Fibroblast of skin of right biceps (primary cell): ENCODE measurements at regions not wholly inside any gene's neighbourhood (a gene's known extent, or its start where the extent isn't known, plus 50 kb on each side); places are given as distances from the start of the nearest gene placed in this dataset.
"Not testable (repeated sequence)": the region's sequence is repeated elsewhere in the genome, so short reads cannot be mapped to it uniquely, and the experiment has no call there.

Source experiments
- DNase-seq: peaks from one replicate; pipeline ENCODE4 v3.0.0-alpha.2; 2013

GRCh38 chr13:82477436-82477835, 1404.8 kb downstream of the SLITRK1 start:
- DNase-seq = no peak

DNA sequence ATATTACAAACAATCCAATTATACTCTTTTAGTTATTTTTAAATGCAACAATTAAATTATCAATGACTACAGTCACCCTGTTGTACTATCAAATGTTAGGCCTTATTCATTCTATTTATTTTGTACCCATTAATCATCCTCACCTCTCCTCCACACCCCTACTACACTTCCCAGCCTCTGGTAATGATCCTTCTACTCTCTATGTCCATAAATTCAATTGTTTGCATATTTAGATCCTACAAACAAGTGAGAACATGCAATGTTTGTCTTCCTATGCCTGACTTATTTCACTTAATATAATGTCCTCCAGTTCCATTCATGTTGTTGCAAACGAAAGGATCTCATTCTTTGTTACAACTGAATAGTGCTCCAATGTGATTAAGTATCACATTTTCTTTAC, 1414.6 kb downstream of the SLITRK1 start:
- no peak for DNase-seq

- not testable (repeated sequence) for DNase-seq
Measured at GRCh38 chr13:82459575-82459974, 1422.7 kb downstream of the SLITRK1 start.

- DNase-seq = no peak
Measured at GRCh38 chr13:82458169-82458568, 1424.1 kb downstream of the SLITRK1 start.

- not testable (repeated sequence) for DNase-seq
Measured at GRCh38 chr13:82457548-82457947, 1424.7 kb downstream of the SLITRK1 start.

DNA sequence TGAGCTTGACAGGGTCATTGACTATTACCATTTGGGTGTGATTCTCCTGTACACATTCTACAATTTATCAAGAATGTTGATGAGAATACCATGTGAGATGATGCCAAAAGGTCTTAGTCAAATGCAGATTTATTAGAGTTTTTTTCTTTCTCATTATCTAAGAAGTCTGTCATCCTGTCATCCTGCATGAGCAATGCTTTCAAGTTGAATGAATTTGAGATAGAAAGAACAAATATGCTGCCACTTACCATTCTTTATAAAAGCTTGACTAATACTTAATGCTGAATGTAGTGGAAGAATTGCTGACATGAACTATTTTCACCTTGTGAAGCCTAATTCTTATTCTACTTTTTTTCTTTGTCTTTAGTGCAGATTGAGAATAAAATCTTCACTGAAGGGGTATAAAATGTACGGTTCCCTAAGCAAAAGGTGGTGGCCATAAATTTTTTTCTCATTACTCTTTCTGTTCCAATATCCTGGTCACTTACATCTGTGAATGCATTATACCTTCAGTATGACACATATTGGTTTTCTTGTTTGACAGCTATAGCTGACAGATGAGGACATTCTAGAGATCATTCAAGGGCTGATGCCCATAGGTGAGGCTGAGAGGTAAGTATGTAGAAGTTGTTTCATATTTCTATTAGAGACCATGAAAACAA, 1434.7 kb downstream of the SLITRK1 start:
- DNase-seq = no peak

DNA sequence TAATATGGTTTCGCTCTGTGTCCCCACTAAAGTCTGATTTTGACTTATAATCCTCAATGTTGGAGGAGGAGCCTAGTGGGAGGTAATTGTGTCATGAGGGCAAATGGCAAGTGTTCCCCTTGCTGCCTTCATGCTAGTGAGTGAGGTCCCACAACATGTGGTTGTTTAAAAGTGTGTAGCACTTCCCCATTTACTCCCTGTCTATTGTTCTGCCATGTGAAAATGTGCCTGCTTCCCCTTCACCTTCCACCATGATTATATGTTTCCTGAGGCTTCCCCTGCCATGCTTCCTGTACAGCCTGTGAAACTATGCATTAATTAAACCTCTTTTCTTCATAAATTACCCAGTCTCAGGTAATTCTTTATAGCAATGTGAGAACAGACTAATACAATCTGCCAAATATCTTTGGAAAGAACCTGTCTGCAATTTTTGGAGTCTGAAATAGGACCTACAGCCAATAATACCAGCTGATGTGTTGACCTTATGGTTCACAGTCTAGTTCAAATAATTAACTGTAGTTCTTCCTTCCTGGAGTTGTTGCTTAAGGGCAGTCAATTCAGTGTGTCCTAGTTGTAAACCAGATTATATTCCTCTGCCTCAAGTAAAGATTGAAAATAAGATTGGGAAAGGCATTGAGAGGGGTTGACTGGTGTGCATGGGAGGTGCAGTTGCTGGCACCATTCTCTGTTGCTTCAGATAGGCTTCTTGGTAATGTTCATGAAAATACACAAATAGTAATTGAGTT, 1442.9 kb downstream of the SLITRK1 start:
- DNase-seq = no peak

DNA sequence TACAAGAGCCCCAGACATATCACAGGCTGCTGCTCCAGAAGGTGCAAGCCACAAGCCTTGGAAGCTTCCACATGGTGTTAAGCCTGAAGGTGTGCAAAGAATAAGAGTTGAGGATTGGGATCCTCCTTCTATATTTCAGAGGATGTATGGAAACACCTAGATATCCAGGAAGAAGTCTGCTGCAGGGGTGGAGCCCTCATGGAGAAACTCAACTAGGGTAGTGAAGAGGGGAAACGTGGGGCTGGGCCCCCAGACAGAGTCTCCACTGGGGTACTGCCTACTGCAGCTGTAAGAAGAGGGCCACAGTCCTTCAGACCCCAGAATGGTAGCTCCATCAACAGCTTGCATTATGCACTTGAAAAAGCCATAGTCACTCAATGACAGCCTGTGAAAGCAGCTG, 1444.0 kb downstream of the SLITRK1 start:
- no peak for DNase-seq

GRCh38 chr13:82436099-82436585, 1446.1 kb downstream of the SLITRK1 start:
- DNase-seq = no peak

DNA sequence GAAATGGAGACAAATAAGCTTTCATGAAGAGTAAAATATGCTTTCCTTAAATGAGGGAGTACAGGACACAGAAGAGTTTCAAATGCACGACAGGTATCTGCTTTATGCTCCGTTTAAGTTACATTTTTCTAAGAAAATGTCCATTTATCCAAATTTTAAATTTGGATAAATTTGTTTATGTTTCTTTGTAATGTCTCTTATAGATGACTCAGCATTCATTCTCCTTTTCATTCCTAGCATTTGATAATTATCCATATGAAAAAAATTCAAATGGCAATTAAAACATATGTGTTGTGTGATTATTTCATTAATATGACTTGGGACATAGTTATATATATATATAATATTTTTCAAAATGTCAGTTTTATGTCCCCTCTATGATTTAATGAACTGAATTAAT, 1449.3 kb downstream of the SLITRK1 start:
- DNase-seq = no peak

GRCh38 chr13:82412749-82413148, 1469.5 kb downstream of the SLITRK1 start:
- no peak for DNase-seq

GRCh38 chr13:82407321-82407720, 1475.0 kb downstream of the SLITRK1 start:
- DNase-seq = no peak

- DNase-seq = no peak
Measured at GRCh38 chr13:82374719-82375118, 1507.6 kb downstream of the SLITRK1 start.

DNA sequence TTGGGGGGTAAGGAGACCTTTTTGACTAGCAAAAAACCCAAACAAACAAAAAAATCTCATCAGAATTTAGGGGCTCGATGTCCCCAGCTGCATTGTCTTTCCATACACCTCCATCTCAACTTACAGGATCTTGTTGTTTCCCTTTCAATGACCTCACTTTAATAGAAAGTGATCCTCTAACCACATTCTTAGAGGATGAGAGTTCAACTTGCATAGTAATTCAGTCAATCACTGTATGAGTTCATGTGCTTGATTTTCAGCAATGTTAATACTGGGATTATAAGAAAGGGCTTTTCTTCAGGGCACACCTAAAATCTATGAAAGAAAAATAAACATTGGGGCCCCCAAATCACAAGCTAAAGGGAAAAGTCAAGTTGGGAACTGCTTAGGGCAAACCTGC, 1512.0 kb downstream of the SLITRK1 start:
- peak; percentile 6 for DNase-seq

- DNase-seq = no peak
Measured at GRCh38 chr13:82364525-82364924, 1517.7 kb downstream of the SLITRK1 start.

GRCh38 chr13:82358284-82358683, 1524.0 kb downstream of the SLITRK1 start:
- DNase-seq = peak; percentile 7

GRCh38 chr13:82356667-82357410, 1525.4 kb downstream of the SLITRK1 start:
- no peak for DNase-seq

GRCh38 chr13:82344867-82345266, 1537.4 kb downstream of the SLITRK1 start:
- DNase-seq = no peak

DNA sequence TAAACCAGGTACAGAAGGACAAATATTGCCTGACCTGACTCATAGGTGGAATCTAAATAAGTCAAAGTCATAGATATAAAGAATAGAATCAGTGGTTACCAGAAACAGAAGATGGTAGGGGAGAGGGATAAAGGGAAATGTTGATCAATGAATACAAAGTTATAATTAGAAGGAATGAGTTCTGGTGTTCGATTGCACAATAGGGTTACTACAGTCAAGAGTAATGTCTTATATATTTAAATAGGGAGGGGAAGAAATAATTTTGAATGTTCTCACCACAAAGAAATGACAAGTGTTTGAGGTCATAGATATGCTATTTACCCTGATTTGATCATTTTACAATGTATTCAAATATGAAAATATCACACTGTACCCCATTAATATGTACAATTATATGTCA, 1541.2 kb downstream of the SLITRK1 start:
- no peak for DNase-seq

DNA sequence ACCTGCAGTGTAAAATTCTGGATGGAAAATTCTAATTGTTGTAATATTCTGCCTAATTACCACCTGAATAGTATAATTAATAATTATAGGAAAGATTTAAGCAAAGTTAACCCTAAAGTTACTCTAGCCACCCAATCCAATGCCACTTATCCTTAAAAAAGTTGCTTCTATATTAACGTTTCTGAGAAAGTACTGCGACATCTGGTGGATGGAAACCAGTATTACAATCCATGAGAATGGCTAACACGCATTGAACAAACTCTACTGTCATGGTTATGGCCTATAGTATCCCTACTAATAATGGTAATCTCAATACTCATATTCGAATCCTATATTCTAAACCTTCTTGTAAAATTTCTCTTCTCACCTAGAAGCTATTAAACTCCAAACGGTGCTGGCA, 1551.8 kb downstream of the SLITRK1 start:
- DNase-seq = peak; percentile 7

DNA sequence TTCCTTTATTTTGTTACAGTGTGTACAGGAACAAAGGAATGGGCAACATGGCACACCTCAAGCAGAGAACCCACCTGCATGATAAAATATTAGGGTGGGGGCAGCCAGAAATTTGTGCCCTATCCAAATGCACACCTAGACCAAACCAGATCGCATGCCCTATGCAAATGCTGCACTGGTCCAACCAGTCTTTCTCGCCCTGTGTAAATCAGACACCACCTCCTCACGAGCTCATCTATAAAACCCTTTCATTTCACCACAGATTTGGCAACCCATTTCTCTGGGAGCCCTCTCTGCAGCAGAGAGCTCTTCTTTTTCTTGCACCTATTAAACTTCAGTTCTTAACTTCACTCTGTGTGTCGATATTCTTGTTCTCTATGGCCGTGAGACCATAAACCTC, 1559.2 kb downstream of the SLITRK1 start:
- no peak for DNase-seq

GRCh38 chr13:82305588-82305987, 1576.7 kb downstream of the SLITRK1 start:
- DNase-seq = no peak

DNA sequence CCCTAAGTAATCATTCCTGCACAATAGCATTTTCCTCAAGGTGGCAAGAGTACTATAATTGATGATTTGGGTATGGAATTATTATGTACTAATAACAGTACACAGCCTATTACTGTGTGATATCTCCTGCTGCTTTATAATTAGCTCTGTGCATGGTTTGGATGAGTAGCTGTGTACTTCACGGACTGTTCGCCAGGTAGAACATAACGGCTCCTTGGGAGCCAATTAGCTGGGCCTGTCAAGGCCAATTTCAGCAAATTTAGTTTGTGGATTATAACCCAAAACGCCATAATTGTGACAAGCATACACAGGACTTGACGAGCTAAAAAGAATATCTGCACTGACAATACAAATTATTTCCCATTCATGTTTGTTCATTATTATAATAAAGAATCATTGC, 1584.2 kb downstream of the SLITRK1 start:
- DNase-seq = no peak

- no peak for DNase-seq
Measured at GRCh38 chr13:82294226-82294625, 1588.0 kb downstream of the SLITRK1 start.
